ENCODE measurements at regions not wholly inside any gene's neighbourhood (a gene's known extent, or its start where the extent isn't known, plus 50 kb on each side); places are given as distances from the start of the nearest gene placed in this dataset.

DNA sequence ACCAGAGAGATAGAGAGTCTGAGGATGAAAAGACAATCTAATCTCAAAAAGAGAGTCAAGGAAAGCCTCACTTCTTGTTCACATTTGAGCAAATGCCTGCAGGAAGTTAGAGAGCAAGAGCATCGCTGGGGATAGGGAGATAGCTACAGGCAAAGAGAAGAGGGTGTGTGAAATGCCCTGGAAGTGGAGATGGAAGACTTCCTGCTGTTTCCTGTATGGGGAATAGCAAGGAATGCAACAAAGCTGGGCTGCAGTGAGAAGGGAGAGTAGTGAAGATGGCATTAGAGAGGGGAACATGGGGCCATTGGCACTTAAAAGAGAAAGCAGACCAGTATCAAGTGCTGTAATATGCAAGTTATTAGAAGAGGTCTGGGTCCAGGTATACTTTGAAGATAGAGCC lies 488.6 kb downstream of the METTL4 start:
- no peak for DNase-seq

GRCh38 chr18:2083691-2084090 lies 487.6 kb downstream of the METTL4 start:
- no peak for DNase-seq

DNA sequence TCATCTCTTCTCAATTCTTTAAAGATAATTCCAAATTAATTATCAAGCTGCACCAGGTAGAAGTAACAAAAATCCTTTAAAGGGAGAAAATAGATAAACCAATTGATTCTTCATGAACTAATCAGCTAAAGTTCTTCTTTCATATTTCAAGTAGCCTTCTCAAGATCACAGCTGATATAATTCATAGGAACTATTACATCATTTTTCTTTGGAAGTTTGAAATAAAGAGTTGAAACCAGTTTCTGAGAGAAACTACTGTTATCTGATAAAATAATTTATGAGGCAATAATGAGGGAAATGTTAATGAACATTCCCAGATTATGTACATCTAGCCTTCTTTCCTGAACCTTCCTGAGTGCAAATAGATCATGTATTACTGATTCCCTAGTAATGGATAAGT lies 484.9 kb downstream of the METTL4 start:
- no peak for DNase-seq

DNA sequence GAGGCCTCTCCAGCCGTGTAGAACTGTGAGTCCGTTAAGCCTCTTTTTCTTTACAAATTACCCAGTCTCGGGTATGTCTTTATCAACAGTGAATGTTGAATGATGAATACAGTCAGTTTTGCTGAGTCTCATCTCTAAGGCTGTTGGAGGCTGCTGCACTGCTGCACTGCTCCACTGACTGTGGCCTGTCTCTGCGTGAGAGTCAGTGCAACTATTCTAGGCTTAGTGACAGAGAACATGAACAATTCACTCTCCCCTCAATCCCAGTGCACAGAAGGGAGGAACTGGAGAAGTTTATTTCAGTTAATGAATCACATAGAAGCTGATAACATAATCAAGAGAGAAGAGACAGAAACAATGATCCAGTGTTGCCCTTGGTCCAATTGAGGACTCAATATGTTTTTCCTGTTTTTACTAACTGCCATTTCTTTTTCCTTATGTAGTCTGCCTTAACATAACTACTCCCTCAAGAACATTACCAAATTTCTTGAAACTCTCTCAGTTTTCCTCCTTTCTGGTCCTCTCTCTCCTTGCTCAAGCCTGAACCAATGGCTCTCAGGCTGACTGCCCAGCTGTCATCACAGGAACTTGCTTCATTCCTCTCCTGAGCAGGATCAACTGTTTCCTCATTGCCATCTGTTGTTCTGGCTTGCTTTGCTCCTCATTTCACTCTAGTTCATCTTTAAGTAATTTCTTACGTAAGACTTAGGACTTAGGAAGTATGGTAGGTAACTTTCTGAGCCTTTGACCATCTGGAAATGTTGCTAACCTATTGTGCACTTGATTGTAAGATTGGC lies 483.2 kb downstream of the METTL4 start:
- no peak for DNase-seq

GRCh38 chr18:2089396-2089795 lies 481.9 kb downstream of the METTL4 start:
- DNase-seq, result no peak

- no peak for DNase-seq
These were observed 479.4 kb downstream of the METTL4 start for GRCh38 chr18:2091937-2092336.

GRCh38 chr18:2096551-2096950 lies 474.8 kb downstream of the METTL4 start:
- DNase-seq, result peak; percentile 15

DNA sequence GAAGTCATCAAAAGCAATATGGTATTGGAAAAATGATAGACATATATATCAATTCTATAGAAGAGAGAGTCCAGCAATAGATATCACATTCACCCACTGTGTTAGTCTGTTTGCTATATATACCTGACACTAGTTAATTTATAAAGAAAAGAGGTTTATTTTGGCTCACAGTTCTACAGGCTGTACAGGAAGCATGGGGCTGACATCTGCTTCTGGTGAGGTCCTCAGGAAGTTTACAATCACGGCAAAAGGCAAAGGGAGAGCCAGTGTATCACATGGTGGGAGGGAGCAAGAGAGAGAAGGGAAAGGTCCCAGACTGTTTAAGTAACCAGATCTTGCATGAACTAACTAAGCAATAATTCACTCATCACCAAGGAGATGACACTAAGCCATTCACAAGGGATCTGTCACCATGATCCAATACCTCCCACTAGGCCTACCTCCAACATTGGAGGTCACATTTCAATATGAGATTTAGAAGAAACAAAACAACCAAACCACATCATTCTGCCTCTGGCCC lies 470.6 kb downstream of the METTL4 start:
- no peak for DNase-seq

DNA sequence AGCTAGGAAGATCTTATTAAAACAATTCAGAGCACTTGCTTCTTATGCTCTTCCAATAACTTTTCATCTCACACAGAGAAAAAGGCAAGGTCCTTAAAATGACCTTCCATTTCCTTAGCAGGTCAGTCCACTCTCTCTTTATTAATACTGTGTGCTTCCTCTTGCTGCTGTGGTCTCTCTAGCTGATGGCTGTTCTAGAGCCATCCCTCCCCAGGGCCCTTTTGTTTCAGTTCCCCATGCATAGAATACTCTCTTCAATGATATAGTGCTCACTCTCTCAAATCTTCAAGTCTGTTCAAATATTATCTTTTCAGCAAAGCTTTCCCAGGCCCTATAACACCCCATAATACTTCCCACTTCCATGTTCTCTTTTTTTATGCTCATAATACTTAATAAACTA lies 469.3 kb downstream of the METTL4 start:
- no peak for DNase-seq

- DNase-seq, result no peak
These were observed 468.0 kb downstream of the METTL4 start for GRCh38 chr18:2103299-2103698.

DNA sequence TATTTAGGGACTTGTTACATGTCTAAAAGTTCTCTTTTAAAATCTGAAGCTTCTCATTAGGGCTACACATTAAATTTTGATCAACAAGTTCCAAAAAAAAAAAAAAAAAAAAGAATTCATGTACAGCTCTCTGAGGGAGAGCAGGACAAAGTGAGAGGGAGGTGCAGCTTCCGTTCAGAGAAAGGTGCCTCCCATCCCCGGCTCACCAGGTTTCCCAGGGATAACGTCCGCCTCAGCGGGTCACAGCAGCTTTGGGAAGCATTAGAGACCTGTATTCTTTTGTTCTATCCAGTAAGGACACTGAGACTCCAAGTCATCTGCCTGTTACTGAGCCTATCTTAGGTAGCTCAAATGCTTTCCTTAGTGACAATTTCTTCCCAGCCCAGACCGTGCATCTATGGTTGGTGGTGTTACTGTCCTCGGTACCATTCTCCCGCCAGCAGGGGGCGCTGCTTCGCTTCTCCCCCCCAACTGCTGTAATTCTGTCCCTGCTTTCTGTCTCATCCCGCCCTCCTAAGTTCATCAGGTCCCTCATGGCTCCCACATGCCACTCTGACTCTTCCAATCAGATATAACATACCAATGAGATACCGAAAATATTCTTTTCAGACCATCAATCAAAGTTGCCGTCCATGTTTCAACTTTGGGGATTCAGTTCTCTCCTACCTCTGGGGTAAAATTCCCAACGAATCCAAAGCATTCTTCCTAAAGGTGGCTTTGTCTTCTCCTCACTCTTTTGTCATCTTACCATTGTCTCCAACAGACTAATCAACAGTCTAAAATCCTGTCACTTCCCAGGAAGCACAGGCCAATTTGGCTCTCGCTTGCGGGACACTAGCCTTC lies 466.5 kb downstream of the METTL4 start:
- no peak for DNase-seq

DNA sequence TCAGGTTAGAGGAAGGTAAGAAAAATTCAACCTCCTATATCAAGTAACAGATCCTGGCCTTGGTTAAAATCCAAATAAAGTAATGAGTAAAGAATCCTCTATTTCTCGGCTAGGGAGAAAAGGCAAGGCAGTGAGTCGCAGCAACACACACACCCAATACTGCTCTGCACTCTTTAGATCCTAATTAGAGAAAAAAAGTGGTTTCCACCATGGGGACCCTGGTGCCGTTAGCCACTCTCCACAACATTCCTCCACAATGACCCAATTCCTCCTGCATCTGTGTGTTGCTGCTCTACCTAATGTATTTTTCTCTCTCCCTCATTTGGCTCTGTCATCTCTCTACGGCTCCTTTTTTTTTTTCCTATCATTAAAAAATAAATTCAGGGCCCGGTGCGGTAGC lies 462.7 kb downstream of the METTL4 start:
- peak; percentile 55 for DNase-seq

DNA sequence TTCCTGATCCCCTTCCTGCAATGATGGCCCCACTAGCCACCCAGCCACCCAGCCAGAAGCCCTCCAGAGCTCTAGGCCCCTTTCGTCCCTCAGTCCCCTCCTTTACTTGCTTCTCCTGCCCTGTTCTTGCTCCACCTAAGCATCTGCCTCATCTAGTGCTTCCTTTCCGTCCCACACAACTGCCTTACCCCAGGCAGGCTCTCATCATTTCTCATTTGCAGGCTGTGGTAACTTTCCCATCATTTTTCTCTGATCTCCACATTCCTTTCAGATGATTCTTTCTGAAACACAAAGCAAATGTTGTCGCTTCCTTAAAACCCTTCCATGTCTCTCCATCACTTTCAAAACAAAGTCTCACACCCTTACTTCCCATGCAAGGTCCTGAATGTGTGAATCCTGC lies 459.8 kb downstream of the METTL4 start:
- DNase-seq, result peak; percentile 86

DNA sequence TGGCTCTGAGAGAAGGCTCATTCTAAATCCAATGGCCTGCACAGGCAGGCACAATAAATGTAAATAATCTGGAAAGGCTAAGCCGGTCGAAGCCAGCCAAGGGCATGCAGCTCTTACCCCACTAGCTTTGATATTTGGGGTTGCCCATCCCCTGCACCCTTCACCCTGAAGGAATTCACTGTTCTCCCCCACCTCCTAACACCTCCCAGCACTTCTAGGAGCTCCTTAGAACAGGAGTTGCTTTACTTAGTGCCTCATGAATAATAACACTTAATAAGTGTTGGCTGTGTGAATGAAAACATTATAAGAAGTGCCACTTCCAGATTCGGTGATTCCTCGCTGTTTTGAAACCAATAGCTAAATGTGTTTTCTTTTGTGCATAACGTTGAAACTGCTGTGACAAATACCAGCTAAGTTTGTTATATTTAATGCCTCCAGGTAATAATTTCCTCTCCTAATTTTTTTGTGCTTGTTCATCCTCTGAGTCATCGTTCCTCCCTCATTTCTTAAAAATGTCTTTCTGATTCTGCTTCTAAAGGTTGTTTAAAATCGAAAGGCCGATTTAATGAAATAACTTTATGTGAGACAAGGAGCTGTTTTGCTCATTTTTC lies 458.8 kb downstream of the METTL4 start:
- DNase-seq, result peak; percentile 56

- DNase-seq, result no peak
These were observed 457.0 kb downstream of the METTL4 start for GRCh38 chr18:2114289-2114688.

DNA sequence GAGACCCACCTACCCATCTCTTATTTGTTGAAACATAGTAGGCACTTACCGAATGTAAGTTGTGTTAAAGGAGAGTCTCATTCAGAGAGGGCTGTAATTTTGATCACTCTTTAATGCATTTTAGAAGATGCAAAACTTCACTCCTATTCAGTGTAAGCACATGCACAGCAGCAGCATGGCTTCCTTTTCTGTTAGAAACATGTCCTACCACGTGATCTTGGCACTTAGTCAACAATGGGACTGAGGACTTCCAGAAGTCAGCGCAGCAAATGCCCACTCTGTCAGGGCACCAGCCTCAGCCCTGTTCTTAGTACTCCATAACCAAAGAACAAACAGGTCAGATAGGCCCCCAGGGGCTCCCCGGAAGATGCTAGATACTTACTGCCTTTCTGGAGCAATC lies 456.5 kb downstream of the METTL4 start:
- no peak for DNase-seq

DNA sequence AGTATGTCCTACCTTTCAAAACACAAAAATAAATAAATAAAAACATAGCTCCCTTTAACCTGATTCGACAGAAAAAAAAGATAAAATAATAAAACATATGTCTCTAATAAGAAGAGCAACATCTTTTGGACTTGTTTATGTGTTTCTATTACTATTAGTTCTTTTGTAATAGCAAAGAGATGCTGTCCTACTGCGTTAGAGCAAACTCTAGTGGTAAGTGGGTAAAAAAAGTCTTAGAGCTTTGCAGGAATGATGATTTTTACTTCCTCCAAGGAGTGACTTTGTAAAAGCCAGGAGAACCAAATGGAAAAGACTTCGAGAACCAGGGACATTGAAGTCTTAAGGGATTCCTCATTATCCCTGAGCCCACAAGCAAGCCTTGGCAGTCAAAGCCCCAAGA lies 450.1 kb downstream of the METTL4 start:
- DNase-seq, result no peak

DNA sequence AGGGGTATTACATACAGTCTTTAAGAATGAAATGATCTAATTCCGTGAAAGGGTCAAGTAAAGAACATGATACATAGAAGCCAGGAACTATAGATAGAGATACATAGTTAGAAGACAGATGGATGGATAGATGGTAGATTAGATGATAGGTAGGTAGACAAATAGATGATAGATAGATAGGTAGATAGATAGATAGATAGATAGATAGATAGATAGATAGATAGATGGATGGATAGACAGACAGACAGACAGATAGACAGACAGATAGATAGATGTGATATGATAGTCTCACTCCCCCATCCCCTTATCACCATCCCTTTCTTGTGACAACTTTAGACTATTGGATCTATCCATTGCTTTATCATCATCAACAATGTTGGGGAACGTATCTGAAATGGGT lies 448.2 kb downstream of the METTL4 start:
- no peak for DNase-seq

DNA sequence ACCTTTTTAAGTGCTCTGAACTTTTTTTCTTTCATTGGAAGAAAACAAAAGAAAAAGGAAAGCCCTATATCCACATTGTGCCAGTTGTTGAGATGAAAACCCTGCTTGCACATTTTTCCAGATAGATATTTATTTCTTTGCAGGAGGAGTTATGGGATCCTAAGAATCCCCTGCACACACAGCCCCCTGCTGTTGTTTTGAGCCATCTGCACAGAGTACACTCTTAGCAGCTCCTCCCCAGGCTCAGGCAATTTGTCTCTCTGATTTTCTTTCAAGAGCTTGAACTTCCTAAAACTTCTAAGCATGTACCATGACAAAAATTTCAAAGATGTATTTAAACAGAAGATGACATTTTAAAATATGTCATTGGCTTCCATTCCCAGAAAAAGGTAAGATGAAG lies 436.9 kb downstream of the METTL4 start:
- no peak for DNase-seq

DNA sequence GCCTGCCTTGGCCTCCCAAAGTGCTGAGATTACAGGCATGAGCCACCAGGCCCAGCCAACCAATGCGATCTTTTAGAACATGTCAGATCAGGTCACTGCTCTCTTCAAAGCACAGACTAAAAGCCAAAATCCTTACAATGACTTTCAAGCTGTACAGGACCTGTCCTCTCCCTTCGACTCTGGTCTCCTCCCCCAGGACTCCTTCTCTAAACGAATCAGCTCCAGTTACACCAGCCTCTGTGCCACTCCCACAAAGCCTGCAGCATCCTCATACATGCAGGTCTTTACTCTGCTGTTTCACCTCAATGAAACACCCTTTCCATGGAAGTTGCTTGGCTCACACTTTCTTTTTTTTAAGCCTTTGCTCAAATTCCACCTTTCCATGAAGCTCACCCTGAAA lies 436.0 kb downstream of the METTL4 start:
- no peak for DNase-seq

DNA sequence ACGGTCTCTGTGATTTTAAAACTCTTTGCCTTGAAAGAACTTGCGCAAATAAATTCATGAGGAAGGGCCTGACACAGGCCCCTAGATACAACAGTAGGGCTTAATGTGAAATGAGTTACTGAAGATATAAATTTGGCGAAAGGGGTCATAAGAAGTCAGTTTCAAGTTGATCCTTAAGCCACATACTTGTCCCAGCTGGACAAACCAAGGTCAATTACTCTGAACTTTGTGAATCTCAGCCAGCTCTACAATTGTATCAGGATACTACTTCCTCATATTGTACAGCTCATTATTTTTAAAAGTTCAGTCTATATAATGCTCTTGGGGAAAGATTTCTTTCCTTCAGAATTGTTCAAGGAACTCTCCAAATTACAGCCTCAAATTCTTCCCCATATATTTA lies 432.8 kb downstream of the METTL4 start:
- DNase-seq, result no peak

- peak; percentile 81 for DNase-seq
These were observed 431.6 kb downstream of the METTL4 start for GRCh38 chr18:2139691-2140090.

- DNase-seq, result peak; percentile 73
These were observed 427.7 kb downstream of the METTL4 start for GRCh38 chr18:2143636-2144035.

GRCh38 chr18:2144811-2145210 lies 426.5 kb downstream of the METTL4 start:
- no peak for DNase-seq
